H9 (cell line): ENCODE measurements at regions not wholly inside any gene's neighbourhood (a gene's known extent, or its start where the extent isn't known, plus 50 kb on each side); places are given as distances from the start of the nearest gene placed in this dataset.

Source experiments
- DNase-seq: peaks from one replicate; pipeline ENCODE4 v3.0.0-alpha.2; 2017
- H2AFZ ChIP-seq: one replicate; pipeline ENCODE4 v1.6.1; 2013; ENCODE audit warnings: mild to moderate bottlenecking, low read length, control low read depth, moderate library complexity
- H2AK5ac ChIP-seq: 2 replicates; pipeline ENCODE4 v1.6.1; 2013; ENCODE audit warnings: low read length, control low read depth, mixed read lengths; ENCODE audit not compliant: insufficient read length
- H2BK120ac ChIP-seq: one replicate; pipeline ENCODE4 v1.6.1; 2013; ENCODE audit warnings: low read depth, mild to moderate bottlenecking, low read length, control low read depth, inconsistent platforms; ENCODE audit not compliant: poor library complexity, severe bottlenecking
- H2BK12ac ChIP-seq: 2 replicates; pipeline ENCODE4 v1.6.1; 2013; ENCODE audit warnings: low read length, control low read depth, mixed read lengths, low read depth; ENCODE audit not compliant: insufficient read length
- H2BK15ac ChIP-seq: 2 replicates; pipeline ENCODE4 v1.6.1; 2013; ENCODE audit warnings: low read depth, low read length, control low read depth
- H2BK20ac ChIP-seq: one replicate; pipeline ENCODE4 v1.6.1; 2013; ENCODE audit warnings: low read depth, mild to moderate bottlenecking, low read length, control low read depth, inconsistent platforms; ENCODE audit not compliant: poor library complexity, severe bottlenecking
- H2BK5ac ChIP-seq: 2 replicates; pipeline ENCODE4 v1.6.1; 2013; ENCODE audit warnings: low read length, control low read depth, mixed read lengths; ENCODE audit not compliant: insufficient read length
- H3K14ac ChIP-seq: 2 replicates; pipeline ENCODE4 v1.6.1; 2013; ENCODE audit warnings: low read length, control low read depth; ENCODE audit not compliant: insufficient read depth
- H3K18ac ChIP-seq: 2 replicates; pipeline ENCODE4 v1.6.1; 2013; ENCODE audit warnings: low read depth, mild to moderate bottlenecking, mixed read lengths, low read length, control low read depth; ENCODE audit not compliant: insufficient read length
- H3K23ac ChIP-seq: 2 replicates; pipeline ENCODE4 v1.6.1; 2013; ENCODE audit warnings: low read length, control low read depth, mixed read lengths, low read depth; ENCODE audit not compliant: insufficient read length
- H3K23me2 ChIP-seq: 2 replicates; pipeline ENCODE4 v1.6.1; 2013; ENCODE audit warnings: low read depth, mild to moderate bottlenecking, mixed read lengths, low read length, control low read depth; ENCODE audit not compliant: insufficient read length, poor library complexity, severe bottlenecking
- H3K27ac ChIP-seq: 2 replicates; pipeline ENCODE4 v1.5.1; 2013; ENCODE audit warnings: low read length, control low read depth, mixed read lengths, low read depth; ENCODE audit not compliant: insufficient read length
- H3K27me3 ChIP-seq: 2 replicates; pipeline ENCODE4 v1.6.1; 2013; ENCODE audit warnings: low read length, control low read depth, inconsistent platforms; ENCODE audit not compliant: insufficient read depth
- H3K4ac ChIP-seq: 2 replicates; pipeline ENCODE4 v1.6.1; 2013; ENCODE audit warnings: low read depth, mild to moderate bottlenecking, control low read depth, inconsistent platforms, low read length, moderate library complexity
- H3K4me1 ChIP-seq: 2 replicates; pipeline ENCODE4 v1.6.1; 2013; ENCODE audit warnings: low read length, control low read depth, inconsistent platforms; ENCODE audit not compliant: insufficient read depth
- H3K4me2 ChIP-seq: 2 replicates; pipeline ENCODE4 v1.6.1; 2013; ENCODE audit warnings: low read length, control low read depth, mixed read lengths; ENCODE audit not compliant: insufficient read length, insufficient read depth
- H3K56ac ChIP-seq: 2 replicates; pipeline ENCODE4 v1.6.1; 2013; ENCODE audit warnings: low read depth, mild to moderate bottlenecking, mixed read lengths, low read length, control low read depth; ENCODE audit not compliant: insufficient read length
- H3K79me1 ChIP-seq: 2 replicates; pipeline ENCODE4 v1.6.1; 2013; ENCODE audit warnings: low read depth, mild to moderate bottlenecking, moderate library complexity, low read length, control low read depth, inconsistent platforms; ENCODE audit not compliant: insufficient read depth, poor library complexity, severe bottlenecking
- H3K79me2 ChIP-seq: 2 replicates; pipeline ENCODE4 v1.6.1; 2013; ENCODE audit warnings: low read length, control low read depth, inconsistent platforms; ENCODE audit not compliant: insufficient read depth
- H3K9ac ChIP-seq: 2 replicates; pipeline ENCODE4 v1.6.1; 2013; ENCODE audit warnings: low read length, control low read depth, mixed read lengths; ENCODE audit not compliant: insufficient read length; ENCODE audit errors: extremely low read depth
- H3K9me3 ChIP-seq: one replicate; pipeline ENCODE4 v1.6.1; 2013; ENCODE audit warnings: low read depth, low read length, inconsistent platforms; ENCODE audit not compliant: control insufficient read depth
- H3T11ph ChIP-seq: one replicate; pipeline ENCODE4 v1.6.1; 2013; ENCODE audit warnings: mild to moderate bottlenecking, low read length, control low read depth, inconsistent platforms
- H4K20me1 ChIP-seq: one replicate; pipeline ENCODE4 v1.6.1; 2013; ENCODE audit not compliant: control insufficient read depth, insufficient read length, insufficient read depth
- H4K5ac ChIP-seq: 2 replicates; pipeline ENCODE4 v1.6.1; 2013; ENCODE audit warnings: low read depth, mild to moderate bottlenecking, mixed read lengths, low read length, control low read depth; ENCODE audit not compliant: insufficient read length
- H4K8ac ChIP-seq: replicated peaks from 2 replicates; pipeline ENCODE4 v1.6.1; 2013; ENCODE audit warnings: low read length, control low read depth, mixed read lengths, low read depth; ENCODE audit not compliant: insufficient read length
- H4K91ac ChIP-seq: 2 replicates; pipeline ENCODE4 v1.6.1; 2013; ENCODE audit warnings: low read depth, mild to moderate bottlenecking, moderate library complexity, mixed read lengths, low read length, control low read depth; ENCODE audit not compliant: insufficient read length
- H3K27ac Mint-ChIP-seq, 3 experiments: 2 replicates in 2 of 3; 3 replicates in 1 of 3; pipeline ENCODE4 v1.8.0; 2020 to 2021; ENCODE audit warnings: mixed read lengths in 3 of 3, mild to moderate bottlenecking in 1 of 3, moderate library complexity in 1 of 3
- H3K27me3 Mint-ChIP-seq: 2 replicates; pipeline ENCODE4 v1.8.0; 2021; ENCODE audit warnings: low read depth, mild to moderate bottlenecking, moderate library complexity, mixed read lengths
- H3K36me3 Mint-ChIP-seq, 3 experiments: 2 replicates in 2 of 3; 3 replicates in 1 of 3; pipeline ENCODE4 v1.8.0; 2020 to 2021; ENCODE audit warnings: low read depth in 3 of 3, mixed read lengths in 3 of 3; ENCODE audit not compliant: insufficient read depth in 1 of 3
- H3K4me1 Mint-ChIP-seq, 2 experiments: 2 replicates each; pipeline ENCODE4 v1.8.0; 2020; ENCODE audit warnings: mixed read lengths in 2 of 2
- H3K4me3 Mint-ChIP-seq, 2 experiments: 2 replicates in 1 of 2; 3 replicates in 1 of 2; pipeline ENCODE4 v1.8.0; 2020 to 2021; ENCODE audit warnings: mild to moderate bottlenecking in 2 of 2, mixed read lengths in 2 of 2, moderate library complexity in 1 of 2
- H3K9me3 Mint-ChIP-seq, 2 experiments: 2 replicates in 1 of 2; 3 replicates in 1 of 2; pipeline ENCODE4 v1.8.0; 2020; ENCODE audit warnings: mild to moderate bottlenecking in 2 of 2, mixed read lengths in 2 of 2, moderate library complexity in 1 of 2
- WGBS: extraction: QIAGEN DNeasy Blood & Tissue Kit; methylation state at CpG from one replicate; pipeline ENCODE4 v1.1.7; 2013; ENCODE audit warnings: missing lambda C conversion rate, low lambda C conversion rate, mixed read lengths; ENCODE audit not compliant: insufficient read length; ENCODE audit errors: extremely low coverage; 5-methylcytosine and 5-hydroxymethylcytosine counted together
- TF ChIP-seq, protein P1 (sequence below): fragments of 200-600 bp; sonication (generic); conservative IDR thresholded peaks from 3 replicates; pipeline ENCODE4 v1.8.0; 2021; ENCODE audit warnings: antibody characterized with exemption, mild to moderate bottlenecking

DNA sequence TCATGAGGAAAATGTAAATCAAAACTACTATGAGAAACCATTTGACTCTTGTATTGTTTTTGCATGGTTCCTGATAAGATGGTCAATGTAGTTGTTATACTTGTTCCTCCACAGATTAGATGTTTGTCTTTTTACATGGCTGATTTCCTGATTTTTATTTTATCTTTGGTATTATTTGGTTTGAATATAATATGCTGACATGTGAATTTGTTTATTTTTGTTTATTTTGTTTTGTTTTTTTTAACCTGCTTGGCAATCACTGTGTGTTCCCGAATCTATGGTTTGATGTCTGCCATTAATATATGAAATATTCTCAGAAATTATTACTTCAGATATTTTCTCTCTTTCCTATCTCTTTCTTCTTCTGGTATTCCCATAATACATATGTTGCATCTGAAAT, 899.5 kb upstream of the ADGRB3 start:
- Histone ChIP-seq H2BK12ac (no peak overlapping the region), H3T11ph (no peak overlapping the region), H3K27ac (no peak overlapping the region), H3K4me1 (no peaks in the 10 kb centered on the region), H3K79me1 (no peaks in the 10 kb centered on the region), H2BK15ac (no peak overlapping the region), H3K23ac (no peak overlapping the region), H4K5ac (no peak overlapping the region), H3K79me2 (no peaks in the 10 kb centered on the region), H2BK5ac (no peak overlapping the region), H2BK120ac (no peak overlapping the region), H3K27me3 (no peaks in the 10 kb centered on the region), H3K4me2 (no peak overlapping the region), H4K8ac (no peak overlapping the region), H2AK5ac (no peak overlapping the region), H4K20me1 (no peaks in the 10 kb centered on the region), H3K23me2 (no peaks in the 10 kb centered on the region), H3K18ac (no peak overlapping the region), H3K9me3 (no peaks in the 10 kb centered on the region), H4K91ac (no peak overlapping the region), H2BK20ac (no peak overlapping the region), H3K9ac (no peak overlapping the region), H2AFZ (no peak overlapping the region), H3K56ac (no peak overlapping the region), H3K4ac (no peak overlapping the region), H3K14ac (no peak overlapping the region)
- no peak for DNase-seq
- whole genome bisulfite sequencing, result no CpG with 5 or more reads among the region's 1 CpG
- TF ChIP-seq, protein P1, sequence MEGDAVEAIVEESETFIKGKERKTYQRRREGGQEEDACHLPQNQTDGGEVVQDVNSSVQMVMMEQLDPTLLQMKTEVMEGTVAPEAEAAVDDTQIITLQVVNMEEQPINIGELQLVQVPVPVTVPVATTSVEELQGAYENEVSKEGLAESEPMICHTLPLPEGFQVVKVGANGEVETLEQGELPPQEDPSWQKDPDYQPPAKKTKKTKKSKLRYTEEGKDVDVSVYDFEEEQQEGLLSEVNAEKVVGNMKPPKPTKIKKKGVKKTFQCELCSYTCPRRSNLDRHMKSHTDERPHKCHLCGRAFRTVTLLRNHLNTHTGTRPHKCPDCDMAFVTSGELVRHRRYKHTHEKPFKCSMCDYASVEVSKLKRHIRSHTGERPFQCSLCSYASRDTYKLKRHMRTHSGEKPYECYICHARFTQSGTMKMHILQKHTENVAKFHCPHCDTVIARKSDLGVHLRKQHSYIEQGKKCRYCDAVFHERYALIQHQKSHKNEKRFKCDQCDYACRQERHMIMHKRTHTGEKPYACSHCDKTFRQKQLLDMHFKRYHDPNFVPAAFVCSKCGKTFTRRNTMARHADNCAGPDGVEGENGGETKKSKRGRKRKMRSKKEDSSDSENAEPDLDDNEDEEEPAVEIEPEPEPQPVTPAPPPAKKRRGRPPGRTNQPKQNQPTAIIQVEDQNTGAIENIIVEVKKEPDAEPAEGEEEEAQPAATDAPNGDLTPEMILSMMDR, result no peak
- H3K36me3 Mint-ChIP-seq, result peaks cover 20 to 33% (median 24%) of the 10 kb centered on the region in 3 experiments
- H3K9me3 Mint-ChIP-seq, result peaks cover 28 to 33% of the 10 kb centered on the region in 2 experiments; a peak in 4 of 5 replicates
- no peaks in the 10 kb centered on the region for H3K27me3 Mint-ChIP-seq
- H3K4me3 Mint-ChIP-seq, result no peak overlapping the region
- no peak overlapping the region for H3K27ac Mint-ChIP-seq
- peaks cover 0 to 3% of the 10 kb centered on the region in 2 experiments; a peak in 1 of 4 replicates for H3K4me1 Mint-ChIP-seq
